ENCODE measurements at regions not wholly inside any gene's neighbourhood (a gene's known extent, or its start where the extent isn't known, plus 50 kb on each side); places are given as distances from the start of the nearest gene placed in this dataset.

- no peaks in the 10 kb centered on the region; a peak in 1 of 7 replicates for H3K27me3 ChIP-seq (replicated peaks in 1 of 4; ENCODE audit: control insufficient read depth in 3 of 4, extremely low read depth in 1 of 4, insufficient read depth in 3 of 4, low read length in 3 of 4)
- H2AK5ac ChIP-seq (ENCODE audit: low read depth, low read length): no peak overlapping the region
- H3K23ac ChIP-seq (ENCODE audit: insufficient read length): no peak overlapping the region
- H3K18ac ChIP-seq (ENCODE audit: extremely low read depth, low read length): no peak overlapping the region
- no peaks in the 10 kb centered on the region for H4K20me1 ChIP-seq (replicated peaks in 1 of 2; ENCODE audit: control insufficient read depth in 1 of 2, insufficient read depth in 2 of 2, low read length in 2 of 2)
- no peak overlapping the region for H4K91ac ChIP-seq (replicated peaks; ENCODE audit: insufficient read length, low read length)
- no peak overlapping the region for H3K9ac ChIP-seq (replicated peaks in 1 of 4; ENCODE audit: extremely low read depth in 1 of 4, low read depth in 3 of 4, low read length in 3 of 4)
- H2AFZ ChIP-seq (ENCODE audit: low read length): no peak overlapping the region
- H2BK15ac ChIP-seq (ENCODE audit: low read length): no peak overlapping the region
- H4K5ac ChIP-seq (ENCODE audit: insufficient read length, low read depth, low read length): no peak overlapping the region
- H3K79me2 ChIP-seq (ENCODE audit: control insufficient read depth in 1 of 2, insufficient read depth in 2 of 2, low read length in 2 of 2): no peaks in the 10 kb centered on the region
- no peak overlapping the region for H3K14ac ChIP-seq (ENCODE audit: insufficient read length)
- H3K23me2 ChIP-seq (ENCODE audit: low read depth, low read length): no peaks in the 10 kb centered on the region
- no peak overlapping the region for H2BK5ac ChIP-seq (ENCODE audit: low read depth, low read length)
- DNase-seq (ENCODE audit: low read depth in 1 of 2, low spot score in 2 of 2): no peak
- H3K4me2 ChIP-seq (ENCODE audit: insufficient read depth in 1 of 2, low read depth in 2 of 2, low read length in 2 of 2): no peak overlapping the region
- H3K4me1 ChIP-seq (replicated peaks in 1 of 4; ENCODE audit: control insufficient read depth in 3 of 4, insufficient read depth in 4 of 4, low read length in 3 of 4): peaks cover 0 to 3% (median 0%) of the 10 kb centered on the region in 4 experiments; a peak in 1 of 7 replicates
- H3K79me1 ChIP-seq (ENCODE audit: low read depth, low read length): no peaks in the 10 kb centered on the region
- H3K27ac ChIP-seq (ENCODE audit: low read depth, low read length): no peak overlapping the region
- no peak overlapping the region for H2BK20ac ChIP-seq (ENCODE audit: low read length)
- H3K9me3 ChIP-seq (ENCODE audit: insufficient read depth in 2 of 2, low read depth in 1 of 2, low read length in 1 of 2): no peaks in the 10 kb centered on the region
- CTCF ChIA-PET (ENCODE audit: partially characterized antibody): interaction anchor here (0.6 kb wide), 1 partner anchor 73 kb away, joined by 3 read pairs; no protein-coding TSS in a partner anchor
- H3K56ac ChIP-seq (replicated peaks; ENCODE audit: insufficient read length, low read depth, low read length): no peak overlapping the region
- H2BK120ac ChIP-seq (replicated peaks; ENCODE audit: low read depth, low read length): no peak overlapping the region
- peak; percentile 19 for FAIRE-seq
- 71% methylated on average over 1 of the region's 1 CpG; no CpG with 5 or more reads in 1 of the 2 experiments for WGBS, 2 experiments (ENCODE audit: extremely low coverage in 1 of 2, insufficient coverage in 1 of 2, insufficient read length in 1 of 2, insufficient replicate concordance in 2 of 2, low coverage in 1 of 2, low lambda C conversion rate in 2 of 2, missing lambda C conversion rate in 1 of 2)
- no peak overlapping the region for H4K8ac ChIP-seq (ENCODE audit: extremely low read depth, insufficient read depth, low read length)
- POLR2A ChIA-PET (ENCODE audit: partially characterized antibody): no interaction called here
- TF ChIP-seq KDM5A (IDR thresholded peaks at IDR 0.05; ENCODE audit: low read length) (no peak), CBX5 (IDR thresholded peaks at IDR 0.05; ENCODE audit: low read depth, low read length) (no peak), SP1 (IDR thresholded peaks at IDR 0.05; ENCODE audit: low read depth, low read length) (no peak), ATF2 (IDR thresholded peaks at IDR 0.05; ENCODE audit: low read length) (no peak), MAFK (IDR thresholded peaks at IDR 0.05; ENCODE audit: low read depth, low read length) (no peak), ATF3 (IDR thresholded peaks at IDR 0.05; ENCODE audit: insufficient read depth, low read depth, low read length) (no peak)
- H3K36me3 ChIP-seq (ENCODE audit: control insufficient read depth in 2 of 4, insufficient read depth in 4 of 4, low read length in 3 of 4): no peaks in the 10 kb centered on the region
- H2BK12ac ChIP-seq (ENCODE audit: low read depth, low read length): no peak overlapping the region; the same call in 1 of the 2 replicates
- H3K4me3 ChIP-seq (ENCODE audit: extremely low read depth in 1 of 4, insufficient read depth in 2 of 4, low read depth in 3 of 4, low read length in 4 of 4): no peak overlapping the region
- no peak overlapping the region for H3K4ac ChIP-seq (replicated peaks; ENCODE audit: insufficient read length, low read depth, low read length)
Observed at GRCh38 chr4:54498661-54499111, 159.1 kb upstream of the KIT start.
